AG09319 (cell line): ENCODE measurements at regions not wholly inside any gene's neighbourhood (a gene's known extent, or its start where the extent isn't known, plus 50 kb on each side); places are given as distances from the start of the nearest gene placed in this dataset.
"Not testable (repeated sequence)": the region's sequence is repeated elsewhere in the genome, so short reads cannot be mapped to it uniquely, and the experiment has no call there.

ENCODE experiments used
- DNase-seq: peaks from one replicate; pipeline ENCODE4 v3.0.0-alpha.2; 2010; ENCODE audit warnings: low read depth; ENCODE audit errors: extremely low read depth
- CTCF ChIP-seq: IDR thresholded peaks from 2 replicates; pipeline ENCODE4 v1.5.1; 2011; ENCODE audit warnings: low read depth, mild to moderate bottlenecking, inconsistent platforms, low read length, moderate library complexity

GRCh38 chr3:151675858-151676615 is 57.7 kb upstream of the AADACL2 start:
- no peak for DNase-seq
- no peak for TF ChIP-seq CTCF

GRCh38 chr3:151673974-151674373 is 59.8 kb upstream of the AADACL2 start:
- TF ChIP-seq CTCF, result no peak
- no peak for DNase-seq

- DNase-seq, result not testable (repeated sequence)
These were observed 66.0 kb upstream of the AADACL2 start for GRCh38 chr3:151667762-151668161.

GRCh38 chr3:151660885-151661284 is 72.8 kb upstream of the AADACL2 start:
- TF ChIP-seq CTCF, result no peak; the same call in 1 of the 2 replicates
- DNase-seq, result no peak

GRCh38 chr3:151644986-151645385 is 88.7 kb upstream of the AADACL2 start:
- no peak for TF ChIP-seq CTCF
- no peak for DNase-seq

GRCh38 chr3:151644020-151644620 is 89.6 kb upstream of the AADACL2 start:
- TF ChIP-seq CTCF, result no peak
- DNase-seq, result no peak

GRCh38 chr3:151639418-151639740 is 94.3 kb upstream of the AADACL2 start:
- no peak for DNase-seq
- no peak for TF ChIP-seq CTCF
